ENCODE measurements at regions not wholly inside any gene's neighbourhood (a gene's known extent, or its start where the extent isn't known, plus 50 kb on each side); places are given as distances from the start of the nearest gene placed in this dataset.

- TF ChIP-seq CTCF (IDR thresholded peaks at IDR 0.05; ENCODE audit: low read depth, low read length, missing input control) (no peak), JUND (IDR thresholded peaks at IDR 0.05) (no peak), SP1 (IDR thresholded peaks at IDR 0.05) (no peak)
Measured at GRCh38 chr5:163594951-163595350, 89.5 kb downstream of the MAT2B start (continued).

- H3K9me3 ChIP-seq (ENCODE audit: control insufficient read depth in 4 of 4, low read length in 3 of 4): no peaks in the 10 kb centered on the region
- no peak overlapping the region for H3K9ac ChIP-seq (ENCODE audit: low read depth in 1 of 2, low read length in 2 of 2)
- no peaks in the 10 kb centered on the region for H3K27me3 ChIP-seq (ENCODE audit: control insufficient read depth in 4 of 4, insufficient read depth in 4 of 4, low read length in 3 of 4)
- no peaks in the 10 kb centered on the region for H3K4me1 ChIP-seq (ENCODE audit: control insufficient read depth in 4 of 4, insufficient read depth in 4 of 4, low read length in 3 of 4)
- no peak for DNase-seq (ENCODE audit: low spot score)
- H3K4me3 ChIP-seq (ENCODE audit: low read depth in 1 of 3, low read length in 3 of 3): no peak overlapping the region
- TF ChIP-seq MAX (IDR thresholded peaks at IDR 0.05) (no peak), REST (IDR thresholded peaks at IDR 0.05) (no peak), GABPA (IDR thresholded peaks at IDR 0.05 in 1 of 2, conservative IDR thresholded peaks at IDR 0.05 in 1 of 2) (no peak), FOXA1 (IDR thresholded peaks at IDR 0.05) (no peak), SP1 (IDR thresholded peaks at IDR 0.05) (no peak)
- no peak overlapping the region for H3K27ac ChIP-seq (ENCODE audit: low read depth in 1 of 2, low read length in 2 of 2)
- no peaks in the 10 kb centered on the region for H3K36me3 ChIP-seq (ENCODE audit: control insufficient read depth in 4 of 4, insufficient read depth in 3 of 4, low read depth in 1 of 4, low read length in 3 of 4)
- WGBS: 47% methylated on average over 6 of the region's 6 CpGs
Measured at GRCh38 chr5:163595932-163596607, 90.7 kb downstream of the MAT2B start.

- Histone ChIP-seq H3K27me3 (ENCODE audit: control insufficient read depth in 4 of 4, insufficient read depth in 4 of 4, low read length in 3 of 4) (no peaks in the 10 kb centered on the region), H3K4me1 (ENCODE audit: control insufficient read depth in 4 of 4, insufficient read depth in 4 of 4, low read length in 3 of 4) (no peaks in the 10 kb centered on the region), H3K9me3 (ENCODE audit: control insufficient read depth in 4 of 4, low read length in 3 of 4) (no peaks in the 10 kb centered on the region), H3K4me3 (ENCODE audit: low read depth in 1 of 3, low read length in 3 of 3) (no peak overlapping the region), H3K27ac (ENCODE audit: low read depth in 1 of 2, low read length in 2 of 2) (no peak overlapping the region), H3K36me3 (ENCODE audit: control insufficient read depth in 4 of 4, insufficient read depth in 3 of 4, low read depth in 1 of 4, low read length in 3 of 4) (no peaks in the 10 kb centered on the region), H3K9ac (ENCODE audit: low read depth in 1 of 2, low read length in 2 of 2) (no peak overlapping the region)
- DNase-seq (ENCODE audit: low spot score): no peak
- TF ChIP-seq NR2F2 (IDR thresholded peaks at IDR 0.05) (no peak), JUND (IDR thresholded peaks at IDR 0.05) (no peak), FOXA2 (IDR thresholded peaks at IDR 0.05) (no peak), SP1 (IDR thresholded peaks at IDR 0.05) (no peak), GABPA (IDR thresholded peaks at IDR 0.05 in 1 of 2, conservative IDR thresholded peaks at IDR 0.05 in 1 of 2) (no peak), ATF3 (IDR thresholded peaks at IDR 0.05) (no peak), FOXA1 (IDR thresholded peaks at IDR 0.05) (no peak), RXRA (IDR thresholded peaks at IDR 0.05) (no peak), EGR1 (IDR thresholded peaks at IDR 0.05; ENCODE audit: low read depth in 2 of 2) (no peak), TAF1 (conservative IDR thresholded peaks at IDR 0.05) (no peak), HNF4A (conservative IDR thresholded peaks at IDR 0.05) (no peak), REST (IDR thresholded peaks at IDR 0.05) (no peak)
- WGBS: 56% methylated on average over 5 of the region's 5 CpGs
Measured at GRCh38 chr5:163596608-163597315, 91.3 kb downstream of the MAT2B start.

Measured in liver (tissue), 8 donors.